HPDE6-E6E7 (cell line): ENCODE measurements at regions not wholly inside any gene's neighbourhood (a gene's known extent, or its start where the extent isn't known, plus 50 kb on each side); places are given as distances from the start of the nearest gene placed in this dataset.
"Not testable (repeated sequence)": the region's sequence is repeated elsewhere in the genome, so short reads cannot be mapped to it uniquely, and the experiment has no call there.

ENCODE experiments used
- DNase-seq: peaks from one replicate; pipeline ENCODE4 v3.0.0; 2011; ENCODE audit warnings: missing footprints; ENCODE audit errors: extremely low spot score

DNA sequence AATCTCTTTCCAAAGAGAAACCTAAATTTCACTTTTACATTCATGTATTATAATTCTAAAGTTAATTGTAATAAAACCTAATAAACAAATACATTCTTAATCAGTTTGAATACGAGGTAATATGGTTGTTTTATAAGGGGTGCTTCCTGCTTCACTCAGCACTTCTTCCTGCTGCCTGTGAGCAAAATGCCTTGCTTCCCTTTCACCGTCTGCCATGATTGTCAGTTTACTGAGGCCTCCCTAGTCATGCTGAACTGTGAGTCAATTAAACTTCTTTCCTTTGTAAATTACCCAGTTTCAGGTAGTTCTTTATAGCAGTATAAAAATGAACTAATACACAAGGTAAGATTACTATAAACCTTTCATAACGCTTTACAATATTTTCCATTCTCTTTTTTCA, 491.1 kb upstream of the LRRC7 start:
- DNase-seq = no peak

DNA sequence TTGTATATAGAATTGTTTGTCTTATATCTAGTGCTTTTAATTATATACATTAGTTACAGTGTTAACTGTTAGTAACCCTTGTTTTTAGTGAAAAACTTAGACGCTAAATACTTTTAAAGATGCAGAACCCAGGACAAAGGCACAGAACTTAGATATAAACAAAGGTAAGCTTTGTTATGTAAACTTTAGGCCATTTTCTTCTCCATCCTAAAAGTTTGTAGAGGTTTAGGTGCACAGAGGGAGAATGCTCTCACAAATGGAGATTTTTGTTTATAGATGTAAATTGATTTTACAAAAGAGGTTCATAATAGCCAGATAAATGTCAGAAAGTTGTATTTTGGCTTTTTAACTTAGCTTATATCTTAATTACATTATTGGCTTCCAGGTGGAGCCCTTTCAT, 490.5 kb upstream of the LRRC7 start:
- no peak for DNase-seq

DNA sequence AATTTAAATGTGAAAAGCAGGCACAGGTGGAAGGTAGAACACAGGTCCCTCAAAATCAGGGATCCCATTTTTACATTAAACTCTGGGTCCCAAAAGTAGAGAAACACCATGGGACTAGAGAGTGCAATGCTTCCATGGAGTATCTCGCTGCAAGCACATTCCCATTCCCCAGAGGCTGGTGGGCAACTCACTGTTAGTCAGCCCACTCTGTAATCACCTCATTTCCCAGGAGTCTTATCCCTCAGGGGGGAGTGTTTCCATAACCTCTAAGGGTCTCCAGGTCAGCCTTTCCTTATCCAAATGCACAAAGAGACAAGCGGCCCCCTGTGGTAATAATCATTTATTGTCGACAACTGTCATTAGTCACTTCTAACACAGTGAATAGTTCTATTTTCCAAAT, 490.1 kb upstream of the LRRC7 start:
- no peak for DNase-seq

DNA sequence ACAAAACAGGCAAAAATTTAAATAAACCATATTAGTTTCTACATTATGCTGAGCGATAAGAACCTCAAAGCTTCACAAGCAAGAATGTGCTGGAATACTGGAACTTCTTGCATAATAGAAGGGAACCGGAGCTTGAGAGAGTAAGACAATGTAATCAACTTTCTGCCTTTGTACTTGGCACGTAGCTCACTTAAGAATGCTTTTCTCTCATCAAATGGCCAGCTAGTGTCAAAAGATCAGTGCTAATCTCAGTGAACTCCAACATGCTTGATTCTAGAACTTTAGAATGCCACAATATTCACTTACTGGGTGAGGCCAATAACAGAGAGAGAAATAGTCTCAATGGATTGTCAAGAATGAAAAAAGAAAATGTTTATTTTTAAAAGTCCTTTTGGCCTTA, 486.1 kb upstream of the LRRC7 start:
- DNase-seq = no peak

DNA sequence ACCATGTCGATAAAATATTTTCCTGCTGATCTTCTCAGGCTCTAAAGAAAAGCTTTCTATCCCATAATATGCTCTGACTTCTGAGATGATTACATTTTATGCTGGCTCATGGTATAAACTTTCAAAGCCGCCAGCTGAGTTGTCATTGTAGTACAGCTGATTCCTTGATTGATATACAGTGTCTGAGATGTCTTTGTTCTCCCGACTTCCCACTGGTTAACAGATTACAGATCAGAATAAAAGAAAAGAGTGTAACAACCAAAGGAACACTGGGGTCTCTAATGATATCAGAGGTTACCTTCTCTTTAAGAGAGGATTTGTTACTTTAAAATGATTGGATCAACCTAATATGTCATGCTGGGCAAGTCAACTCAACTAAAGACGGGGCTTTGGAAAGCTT, 485.4 kb upstream of the LRRC7 start:
- DNase-seq = no peak

DNA sequence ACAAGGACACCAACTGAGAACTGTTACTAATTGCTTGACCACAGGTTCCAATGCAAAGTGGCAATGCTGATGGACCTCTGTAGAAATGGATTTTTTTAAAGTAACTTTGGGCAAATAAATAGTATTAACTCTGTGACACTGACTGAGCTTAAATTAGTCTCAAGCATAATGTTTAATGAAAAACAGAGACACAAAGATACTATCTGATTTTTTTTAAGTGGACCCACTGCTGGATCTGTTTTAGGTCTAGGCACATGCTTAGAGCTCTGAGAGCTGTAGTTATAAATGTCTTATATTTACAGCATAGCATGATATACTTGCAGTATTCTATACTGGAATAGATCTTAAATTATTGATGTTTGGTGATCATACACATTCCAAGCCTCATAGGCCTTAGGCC, 481.6 kb upstream of the LRRC7 start:
- DNase-seq = no peak

DNA sequence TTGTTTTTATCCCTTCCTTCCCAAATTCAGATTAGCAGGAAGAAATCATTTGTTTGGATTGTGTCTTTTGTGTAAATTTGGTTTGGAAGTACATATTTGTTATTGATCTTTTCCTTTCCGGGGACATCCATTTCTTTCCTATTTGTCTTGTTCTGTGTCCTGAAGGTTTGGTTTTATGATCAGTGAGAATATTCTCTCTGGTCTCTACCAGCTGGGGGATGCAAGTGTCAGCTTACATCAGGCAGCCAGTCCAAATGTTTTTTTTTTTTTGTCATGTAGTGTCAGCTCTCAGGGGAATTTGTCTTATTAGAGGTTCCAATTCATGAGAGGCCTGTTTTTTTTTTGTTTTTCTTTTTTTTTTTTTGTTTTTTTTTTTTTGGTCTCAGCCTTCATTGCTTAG, 479.2 kb upstream of the LRRC7 start:
- DNase-seq = no peak

DNA sequence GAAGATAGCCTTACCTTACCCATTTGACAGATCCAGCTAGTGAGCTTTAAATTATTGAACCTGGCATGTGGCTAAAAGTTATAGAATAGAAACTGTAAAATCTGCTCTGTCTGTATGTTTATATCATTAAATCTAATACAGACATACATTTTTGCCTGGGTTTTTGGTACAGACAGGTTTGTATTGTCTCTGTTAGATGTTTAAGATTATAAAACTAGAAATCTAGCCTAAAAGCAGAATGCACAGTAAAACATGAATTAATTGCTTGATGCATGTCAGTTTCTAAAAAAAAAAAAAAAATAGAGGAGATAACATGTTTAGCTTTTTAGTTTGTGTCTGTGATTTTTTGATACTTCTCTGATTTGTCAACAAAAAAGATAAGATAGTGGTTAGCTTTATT, 477.6 kb upstream of the LRRC7 start:
- no peak for DNase-seq

DNA sequence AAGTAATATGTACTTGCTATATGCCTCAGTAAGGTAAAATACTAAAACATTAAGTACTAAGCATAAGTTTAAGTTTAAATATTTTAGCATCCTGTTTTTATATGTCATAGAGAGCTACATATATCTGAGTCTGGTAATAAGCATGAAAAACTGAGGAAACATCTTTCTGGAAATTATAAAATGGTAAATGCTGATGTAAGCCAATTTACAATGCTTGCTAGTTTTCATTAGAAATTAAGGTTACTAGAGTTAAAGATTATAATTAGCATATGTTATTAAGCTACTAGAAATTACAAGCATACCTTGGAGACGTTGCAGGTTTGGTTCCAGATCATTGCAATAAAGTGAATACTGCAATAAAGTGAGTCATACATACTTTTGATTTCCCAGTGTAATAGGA, 477.0 kb upstream of the LRRC7 start:
- DNase-seq = no peak

DNA sequence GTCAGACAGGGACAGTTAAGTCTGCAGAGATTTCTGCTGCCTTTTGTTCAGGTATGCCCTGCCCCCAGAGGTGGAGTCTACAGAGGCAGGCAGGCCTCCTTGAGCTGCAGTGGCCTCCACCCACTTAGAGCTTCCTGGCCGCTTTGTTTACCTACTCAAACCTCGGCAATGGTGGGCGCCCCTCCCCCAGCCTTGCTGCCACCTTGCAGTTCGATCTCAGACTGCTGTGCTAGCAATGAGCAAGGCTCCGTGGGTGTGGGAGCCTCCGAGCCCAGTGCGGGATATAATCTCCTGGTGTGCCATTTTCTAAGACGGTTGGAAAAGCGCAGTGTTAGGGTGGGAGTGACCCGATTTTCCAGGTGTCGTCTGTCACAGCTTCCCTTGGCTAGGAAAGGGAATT, 465.7 kb upstream of the LRRC7 start:
- not testable (repeated sequence) for DNase-seq

DNA sequence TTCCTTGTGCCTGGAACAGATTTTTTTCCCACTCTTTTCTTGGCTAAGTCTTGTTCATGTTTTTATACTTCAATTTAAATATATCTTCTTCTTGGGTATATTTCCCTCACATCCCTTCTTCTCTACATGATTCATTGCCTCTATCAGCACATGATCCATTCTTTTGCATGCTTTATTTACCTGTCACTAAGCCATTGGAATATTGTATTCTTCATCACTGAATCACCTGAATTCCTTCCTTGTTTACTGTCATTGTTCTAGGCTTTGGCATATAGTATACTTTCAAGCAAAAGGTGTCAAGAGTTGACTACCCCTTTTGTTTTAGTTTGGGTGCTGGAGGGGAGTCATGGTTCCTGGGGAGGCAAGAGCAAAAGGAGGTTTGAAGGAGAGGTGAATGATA, 464.5 kb upstream of the LRRC7 start:
- DNase-seq = no peak

DNA sequence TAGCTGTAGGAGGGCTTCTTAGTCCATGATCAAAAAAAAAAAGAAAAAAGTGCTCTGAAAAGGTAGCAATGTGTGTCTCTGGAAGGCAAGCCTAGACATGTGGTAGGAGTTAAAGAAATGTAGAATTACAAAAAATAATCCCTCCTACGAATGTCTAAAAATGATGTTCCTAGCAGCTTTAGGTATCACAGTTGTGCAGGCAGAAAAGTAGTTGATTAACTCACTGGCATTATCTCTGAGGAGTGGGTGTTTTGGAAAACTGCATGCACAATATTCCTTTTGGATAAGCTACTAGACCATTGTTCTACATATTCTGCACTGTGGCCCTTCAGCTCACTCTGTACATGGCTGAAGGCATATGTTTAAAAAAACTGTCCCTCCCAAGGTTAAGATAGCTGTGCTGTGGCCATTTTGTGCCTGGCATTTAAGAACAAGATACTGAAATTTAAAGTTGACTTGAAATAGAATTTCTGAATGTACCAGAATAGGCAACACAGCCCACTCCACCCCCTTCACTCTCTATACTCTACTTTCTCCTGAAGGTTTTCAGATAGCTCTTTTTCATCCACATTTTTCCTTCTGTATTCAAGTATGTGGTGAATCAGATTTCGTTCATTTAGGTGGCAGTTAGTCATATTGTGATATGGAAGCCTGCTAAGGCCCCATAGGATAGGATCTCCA, 463.9 kb upstream of the LRRC7 start:
- no peak for DNase-seq

DNA sequence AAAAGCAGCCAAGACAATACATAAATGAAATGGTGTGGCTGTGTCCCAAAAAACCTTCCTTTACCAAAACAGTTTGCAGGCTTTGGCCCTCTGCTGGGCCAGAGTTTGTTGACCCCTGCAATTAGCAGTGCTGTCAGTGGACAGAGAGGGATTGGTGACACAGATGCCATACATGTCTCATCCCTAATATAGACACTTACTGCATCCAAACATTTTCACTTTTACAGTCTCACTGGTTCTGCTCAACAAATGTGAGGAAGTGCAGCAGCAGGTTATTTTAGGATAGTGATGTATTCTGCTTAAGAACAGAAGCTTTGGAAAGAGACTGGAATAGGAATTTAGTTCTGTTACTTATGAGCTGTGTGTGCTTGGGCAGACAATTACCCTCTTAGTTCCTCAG, 462.8 kb upstream of the LRRC7 start:
- no peak for DNase-seq

DNA sequence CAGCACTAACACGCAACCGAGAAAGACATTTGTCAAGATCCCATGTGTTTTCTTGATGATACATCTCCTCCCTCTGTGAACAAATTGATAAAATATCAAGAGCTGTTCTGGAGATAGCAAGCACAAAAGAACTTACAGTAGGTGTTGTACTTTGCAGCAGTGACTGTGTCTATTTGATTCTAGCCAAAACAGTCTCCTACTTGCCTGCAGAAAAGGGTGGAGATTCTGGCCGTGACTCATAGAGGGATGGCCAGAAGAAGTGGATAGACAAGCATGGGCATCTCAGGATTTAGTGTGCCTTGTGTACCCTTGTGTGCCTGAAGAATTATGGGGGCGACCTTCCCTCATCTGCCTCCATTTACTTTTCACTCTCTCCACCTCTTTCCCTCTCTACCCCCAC, 458.4 kb upstream of the LRRC7 start:
- DNase-seq = no peak

DNA sequence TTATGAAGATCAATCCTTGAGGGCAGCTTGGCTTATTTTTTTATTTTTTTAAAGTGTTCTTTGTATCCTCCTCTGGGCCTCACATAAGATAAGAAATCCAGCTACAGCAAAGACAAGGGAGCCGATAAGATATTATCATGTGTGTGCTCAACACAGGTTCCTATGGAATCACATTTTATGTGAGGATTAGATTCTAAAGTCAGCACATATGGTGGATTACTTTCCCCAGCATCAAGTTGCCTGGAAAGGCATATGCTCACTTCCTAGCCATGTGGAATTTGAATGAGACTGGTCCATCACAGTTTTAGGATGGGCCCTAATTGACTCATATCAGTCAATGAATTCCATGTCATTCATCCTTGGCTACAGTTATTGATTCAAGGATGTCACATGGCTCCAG, 456.9 kb upstream of the LRRC7 start:
- no peak for DNase-seq

DNA sequence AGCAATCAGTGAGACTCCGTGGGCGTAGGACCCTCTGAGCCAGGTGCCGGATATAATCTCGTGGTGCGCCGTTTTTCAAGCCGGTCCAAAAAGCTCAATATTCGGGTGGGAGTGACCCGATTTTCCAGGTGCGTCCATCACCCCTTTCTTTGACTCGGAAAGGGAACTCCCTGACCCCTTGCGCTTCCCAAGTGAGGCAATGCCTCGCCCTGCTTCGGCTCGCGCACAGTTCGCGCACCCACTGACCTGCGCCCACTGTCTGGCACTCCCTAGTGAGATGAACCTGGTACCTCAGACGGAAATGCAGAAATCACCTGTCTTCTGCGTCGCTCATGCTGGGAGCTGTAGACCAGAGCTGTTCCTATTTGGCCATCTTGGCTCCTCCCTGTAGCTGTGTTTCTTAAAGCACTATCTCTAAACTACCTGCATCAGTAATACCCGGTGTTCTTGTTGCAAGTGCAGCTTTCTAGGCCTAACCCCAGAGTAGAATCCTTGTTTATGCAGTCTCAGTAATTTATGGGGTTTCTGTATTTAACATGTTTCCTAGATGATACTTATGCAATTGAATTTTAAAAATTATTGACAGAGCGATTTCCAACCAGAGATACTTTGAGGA, 447.5 kb upstream of the LRRC7 start:
- DNase-seq = not testable (repeated sequence)

DNA sequence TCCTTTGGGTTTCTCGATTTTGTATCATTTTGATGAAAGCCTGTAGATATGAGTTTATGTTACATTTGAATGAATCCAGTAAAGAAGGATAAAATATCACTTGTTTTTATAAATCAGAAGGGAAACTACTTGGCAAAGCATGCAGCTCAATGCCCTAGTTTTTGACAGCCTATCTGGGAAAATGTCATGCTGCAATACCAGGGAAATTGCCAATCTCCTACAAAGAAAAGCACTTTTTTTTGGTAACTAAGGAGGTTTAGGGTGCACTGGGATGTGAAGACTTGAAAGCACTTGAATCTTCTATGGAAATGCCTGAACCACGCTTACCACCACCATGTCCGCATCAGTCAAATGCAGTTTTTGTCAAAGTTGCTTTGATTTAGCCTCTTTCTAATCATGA, 446.9 kb upstream of the LRRC7 start:
- no peak for DNase-seq

DNA sequence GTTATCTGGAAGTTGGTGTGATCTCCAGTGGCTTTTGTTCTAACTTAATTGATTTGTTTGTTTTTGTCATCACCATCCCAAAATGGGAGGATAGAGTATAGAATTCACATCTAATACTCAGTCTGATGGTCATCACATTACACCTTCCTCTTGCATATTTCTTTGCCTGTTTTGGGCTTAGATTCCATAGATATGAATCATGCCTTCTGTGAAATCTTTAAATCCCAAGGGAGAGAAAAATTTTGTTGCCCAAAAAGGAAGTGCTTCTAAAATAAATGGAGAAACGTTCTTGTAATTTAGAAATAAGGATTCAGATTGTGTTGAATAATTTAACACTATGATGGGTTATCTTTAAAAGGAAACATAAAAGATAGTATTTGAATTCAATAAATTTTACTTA, 446.0 kb upstream of the LRRC7 start:
- DNase-seq = no peak

DNA sequence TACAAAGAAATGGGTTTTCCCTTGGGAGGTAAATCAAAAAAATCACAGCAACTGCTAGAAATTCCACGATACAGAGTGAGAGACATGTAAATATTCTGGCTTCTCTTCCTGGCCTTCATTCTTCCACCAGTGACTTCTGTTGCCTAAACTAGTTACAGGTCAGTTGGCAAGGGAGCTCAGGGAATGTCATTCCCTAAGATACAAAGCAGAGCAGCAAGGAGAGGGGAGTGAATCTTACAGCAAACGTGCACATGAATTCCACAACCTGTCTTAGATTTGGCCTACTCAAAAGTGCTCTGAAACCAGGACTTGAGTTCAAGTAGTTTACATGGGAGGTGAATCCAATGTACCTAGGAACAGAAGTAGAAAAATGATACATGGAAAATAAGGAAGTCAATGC, 445.3 kb upstream of the LRRC7 start:
- DNase-seq = no peak

DNA sequence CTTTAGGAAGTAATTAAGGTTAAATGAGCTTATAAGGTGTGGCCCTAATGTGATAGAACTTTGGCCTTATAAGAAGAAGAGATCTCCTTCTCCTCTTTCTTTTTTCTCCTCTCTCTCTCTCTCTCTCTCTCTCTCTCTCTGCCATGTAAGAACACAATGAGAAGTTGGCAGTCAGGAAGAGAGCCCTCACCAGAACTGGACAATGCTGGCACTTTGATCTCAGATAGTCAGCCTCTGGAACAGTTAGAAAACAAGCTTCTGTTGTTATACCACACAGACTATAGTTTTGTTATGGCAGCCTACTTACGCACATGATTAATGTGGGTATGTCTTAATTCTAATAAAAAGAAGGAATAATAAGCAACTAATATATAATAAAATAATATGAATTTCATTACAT, 444.2 kb upstream of the LRRC7 start:
- no peak for DNase-seq

DNA sequence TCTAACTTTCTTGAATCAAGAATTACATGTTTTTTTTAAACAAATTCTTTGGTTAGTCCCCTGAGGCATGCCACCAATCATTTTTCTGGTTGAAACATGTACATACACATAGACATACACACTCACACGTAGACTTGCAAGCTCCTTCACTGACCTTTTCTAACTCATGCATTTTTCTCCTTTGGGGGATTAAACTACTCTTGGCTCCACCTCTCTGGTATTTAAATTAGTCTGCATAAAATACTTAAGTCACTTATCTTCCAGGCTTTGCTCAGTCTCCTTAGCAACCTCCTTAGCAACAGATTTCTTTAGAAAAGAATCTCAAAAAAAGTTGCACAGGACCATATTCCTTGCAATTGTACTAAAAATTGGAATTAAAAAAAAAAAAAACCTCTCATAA, 440.9 kb upstream of the LRRC7 start:
- no peak for DNase-seq

DNA sequence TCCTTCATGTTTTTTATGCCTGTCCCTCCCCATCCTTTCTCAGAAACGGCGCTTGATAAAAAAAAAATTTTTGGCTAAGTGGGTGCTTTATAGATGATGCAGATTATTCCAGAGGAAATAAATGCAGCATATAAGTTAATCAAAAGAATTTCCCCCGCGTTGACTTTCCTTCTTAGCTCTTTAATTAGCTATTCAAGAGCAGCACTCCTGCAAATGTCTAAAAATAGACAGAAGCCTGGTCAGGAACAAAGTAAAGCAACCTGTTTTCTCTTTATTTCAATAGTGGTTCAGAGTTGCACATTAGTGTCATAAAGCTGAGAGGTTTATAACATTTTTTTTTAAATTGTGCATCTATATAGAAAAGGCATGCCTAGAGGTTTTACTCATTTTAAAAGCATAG, 439.5 kb upstream of the LRRC7 start:
- DNase-seq = no peak

DNA sequence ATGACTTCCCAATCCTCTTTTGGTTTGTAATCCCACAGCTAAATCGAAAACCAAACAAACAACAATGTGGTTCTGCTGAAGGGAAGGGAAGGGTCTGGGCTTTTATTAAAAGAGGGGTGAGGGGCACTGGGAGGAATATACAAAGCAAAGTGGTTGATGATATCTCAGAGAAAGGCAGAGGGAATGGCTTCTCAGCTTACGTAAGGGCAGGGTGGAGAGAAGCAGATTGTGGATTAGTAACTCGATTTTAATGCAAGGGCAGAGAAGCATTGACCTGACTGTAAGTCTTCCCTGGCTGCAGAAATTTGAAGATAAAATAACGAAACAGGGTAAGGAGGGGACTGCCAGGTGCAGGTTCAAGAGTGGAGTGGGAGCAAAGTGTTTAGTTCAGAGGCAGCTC, 438.2 kb upstream of the LRRC7 start:
- DNase-seq = no peak

DNA sequence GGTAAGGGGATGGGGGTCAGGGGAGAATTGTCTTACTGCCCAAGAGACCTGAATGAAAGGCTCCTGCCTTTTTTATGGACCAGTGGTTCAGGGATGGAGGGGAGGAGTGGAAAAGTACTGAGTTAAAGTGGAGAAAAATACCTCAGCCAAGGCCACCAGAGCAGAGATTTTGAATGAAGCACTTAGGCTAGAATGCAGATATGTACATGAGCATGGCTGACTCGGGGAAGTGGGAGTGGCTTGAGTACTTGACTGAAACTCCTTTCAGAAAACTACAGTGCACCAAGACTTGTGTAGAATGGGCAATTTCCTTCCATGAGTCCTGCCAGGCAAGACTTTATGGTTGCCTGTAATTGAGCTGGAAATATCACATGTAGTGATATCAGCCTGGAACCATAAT, 429.6 kb upstream of the LRRC7 start:
- DNase-seq = no peak
